ENCODE measurements at regions not wholly inside any gene's neighbourhood (a gene's known extent, or its start where the extent isn't known, plus 50 kb on each side); places are given as distances from the start of the nearest gene placed in this dataset.

DNA sequence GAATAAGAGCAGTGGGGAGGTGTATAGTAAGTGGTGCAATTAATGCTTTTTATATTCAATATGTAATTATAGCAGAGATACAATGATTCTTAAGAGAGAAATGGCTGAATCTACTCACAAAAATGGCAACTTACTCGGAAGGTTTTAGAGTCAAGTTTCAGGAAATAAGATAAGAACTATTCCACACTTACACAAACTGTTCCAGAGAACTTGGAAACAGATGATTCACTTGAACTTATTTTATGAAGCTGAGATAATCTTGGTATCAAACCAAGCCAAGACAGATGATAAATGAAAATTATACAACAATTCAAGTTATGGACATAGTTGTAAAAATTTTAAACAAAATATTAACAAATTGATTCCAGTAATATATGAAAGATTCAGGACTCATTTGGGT, 311.3 kb upstream of the HS3ST1 start:
- no peaks in the 10 kb centered on the region for H3F3A ChIP-seq (ENCODE audit: insufficient read depth, low read length, poor library complexity, severe bottlenecking)
- no peaks in the 10 kb centered on the region for H3K79me2 ChIP-seq (replicated peaks; ENCODE audit: insufficient read depth, low read length)
- no peaks in the 10 kb centered on the region for H4K20me1 ChIP-seq (ENCODE audit: insufficient read depth)
- H3K9ac ChIP-seq (ENCODE audit: low read length), result no peak overlapping the region
- no peaks in the 10 kb centered on the region for H3K9me2 ChIP-seq (ENCODE audit: insufficient read depth, low read length)
- H3K9me3 ChIP-seq (ENCODE audit: low read length), result no peaks in the 10 kb centered on the region
- H2AFZ ChIP-seq (ENCODE audit: low read depth, low read length), result no peak overlapping the region
- TF ChIP-seq SMC3 (conservative IDR thresholded peaks at IDR 0.05; ENCODE audit: poor library complexity), result no peak
- no peak for TF ChIP-seq MXI1 (conservative IDR thresholded peaks at IDR 0.05; ENCODE audit: poor library complexity, severe bottlenecking)
- TF ChIP-seq POLR2AphosphoS5 (IDR thresholded peaks at IDR 0.05), result no peak
- no peak for TF ChIP-seq RAD21 (conservative IDR thresholded peaks at IDR 0.05)
- TF ChIP-seq EZH2 (IDR thresholded peaks at IDR 0.05; ENCODE audit: borderline replicate concordance, insufficient read depth, low read length, poor library complexity, severe bottlenecking), result no peak
- no peak for TF ChIP-seq EP300 (conservative IDR thresholded peaks at IDR 0.05; ENCODE audit: poor library complexity, severe bottlenecking)
- TF ChIP-seq, protein P1, sequence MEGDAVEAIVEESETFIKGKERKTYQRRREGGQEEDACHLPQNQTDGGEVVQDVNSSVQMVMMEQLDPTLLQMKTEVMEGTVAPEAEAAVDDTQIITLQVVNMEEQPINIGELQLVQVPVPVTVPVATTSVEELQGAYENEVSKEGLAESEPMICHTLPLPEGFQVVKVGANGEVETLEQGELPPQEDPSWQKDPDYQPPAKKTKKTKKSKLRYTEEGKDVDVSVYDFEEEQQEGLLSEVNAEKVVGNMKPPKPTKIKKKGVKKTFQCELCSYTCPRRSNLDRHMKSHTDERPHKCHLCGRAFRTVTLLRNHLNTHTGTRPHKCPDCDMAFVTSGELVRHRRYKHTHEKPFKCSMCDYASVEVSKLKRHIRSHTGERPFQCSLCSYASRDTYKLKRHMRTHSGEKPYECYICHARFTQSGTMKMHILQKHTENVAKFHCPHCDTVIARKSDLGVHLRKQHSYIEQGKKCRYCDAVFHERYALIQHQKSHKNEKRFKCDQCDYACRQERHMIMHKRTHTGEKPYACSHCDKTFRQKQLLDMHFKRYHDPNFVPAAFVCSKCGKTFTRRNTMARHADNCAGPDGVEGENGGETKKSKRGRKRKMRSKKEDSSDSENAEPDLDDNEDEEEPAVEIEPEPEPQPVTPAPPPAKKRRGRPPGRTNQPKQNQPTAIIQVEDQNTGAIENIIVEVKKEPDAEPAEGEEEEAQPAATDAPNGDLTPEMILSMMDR (IDR thresholded peaks at IDR 0.05; ENCODE audit: poor library complexity, severe bottlenecking), result no peak
- TF ChIP-seq, protein P2, sequence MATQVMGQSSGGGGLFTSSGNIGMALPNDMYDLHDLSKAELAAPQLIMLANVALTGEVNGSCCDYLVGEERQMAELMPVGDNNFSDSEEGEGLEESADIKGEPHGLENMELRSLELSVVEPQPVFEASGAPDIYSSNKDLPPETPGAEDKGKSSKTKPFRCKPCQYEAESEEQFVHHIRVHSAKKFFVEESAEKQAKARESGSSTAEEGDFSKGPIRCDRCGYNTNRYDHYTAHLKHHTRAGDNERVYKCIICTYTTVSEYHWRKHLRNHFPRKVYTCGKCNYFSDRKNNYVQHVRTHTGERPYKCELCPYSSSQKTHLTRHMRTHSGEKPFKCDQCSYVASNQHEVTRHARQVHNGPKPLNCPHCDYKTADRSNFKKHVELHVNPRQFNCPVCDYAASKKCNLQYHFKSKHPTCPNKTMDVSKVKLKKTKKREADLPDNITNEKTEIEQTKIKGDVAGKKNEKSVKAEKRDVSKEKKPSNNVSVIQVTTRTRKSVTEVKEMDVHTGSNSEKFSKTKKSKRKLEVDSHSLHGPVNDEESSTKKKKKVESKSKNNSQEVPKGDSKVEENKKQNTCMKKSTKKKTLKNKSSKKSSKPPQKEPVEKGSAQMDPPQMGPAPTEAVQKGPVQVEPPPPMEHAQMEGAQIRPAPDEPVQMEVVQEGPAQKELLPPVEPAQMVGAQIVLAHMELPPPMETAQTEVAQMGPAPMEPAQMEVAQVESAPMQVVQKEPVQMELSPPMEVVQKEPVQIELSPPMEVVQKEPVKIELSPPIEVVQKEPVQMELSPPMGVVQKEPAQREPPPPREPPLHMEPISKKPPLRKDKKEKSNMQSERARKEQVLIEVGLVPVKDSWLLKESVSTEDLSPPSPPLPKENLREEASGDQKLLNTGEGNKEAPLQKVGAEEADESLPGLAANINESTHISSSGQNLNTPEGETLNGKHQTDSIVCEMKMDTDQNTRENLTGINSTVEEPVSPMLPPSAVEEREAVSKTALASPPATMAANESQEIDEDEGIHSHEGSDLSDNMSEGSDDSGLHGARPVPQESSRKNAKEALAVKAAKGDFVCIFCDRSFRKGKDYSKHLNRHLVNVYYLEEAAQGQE (IDR thresholded peaks at IDR 0.05; ENCODE audit: borderline replicate concordance), result no peak
- no peak for TF ChIP-seq TAF1 (IDR thresholded peaks at IDR 0.05; ENCODE audit: low read depth)
- no peak overlapping the region for H3K4me3 ChIP-seq (ENCODE audit: low read length)
- no peaks in the 10 kb centered on the region for H3K36me3 ChIP-seq (ENCODE audit: insufficient read depth, low read length)
- no peaks in the 10 kb centered on the region for H3K27me3 ChIP-seq (ENCODE audit: insufficient read depth, low read depth, low read length)
- no peak overlapping the region for H3K27ac ChIP-seq (ENCODE audit: low read length)
- H3K4me2 ChIP-seq (ENCODE audit: low read length), result no peak overlapping the region

DNA sequence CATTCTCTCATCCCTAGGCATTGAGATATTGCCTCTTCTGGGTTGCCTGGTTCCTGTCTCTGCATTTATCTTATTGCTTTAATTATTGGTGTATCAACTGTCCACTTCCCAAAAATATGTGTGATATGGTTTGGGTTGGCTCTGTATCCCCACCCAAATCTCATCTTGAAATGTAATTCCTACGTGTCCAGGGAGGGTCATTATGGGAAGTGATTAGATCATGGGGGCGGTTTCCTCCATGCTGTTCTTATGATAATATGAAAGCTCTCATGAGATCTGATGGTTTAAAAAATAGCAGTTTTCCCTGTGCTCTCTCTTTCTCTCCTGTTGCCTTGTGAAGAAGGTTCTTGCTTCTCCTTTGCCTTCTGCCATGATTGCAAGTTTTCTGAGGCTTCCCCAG, 308.3 kb upstream of the HS3ST1 start:
- TF ChIP-seq RAD21 (conservative IDR thresholded peaks at IDR 0.05), result no peak
- no peak for TF ChIP-seq EP300 (conservative IDR thresholded peaks at IDR 0.05; ENCODE audit: poor library complexity, severe bottlenecking)
- TF ChIP-seq, protein P2 (IDR thresholded peaks at IDR 0.05; ENCODE audit: borderline replicate concordance), result no peak
- TF ChIP-seq TAF1 (IDR thresholded peaks at IDR 0.05; ENCODE audit: low read depth), result no peak
- TF ChIP-seq EZH2 (IDR thresholded peaks at IDR 0.05; ENCODE audit: borderline replicate concordance, insufficient read depth, low read length, poor library complexity, severe bottlenecking), result no peak
- TF ChIP-seq, protein P1 (IDR thresholded peaks at IDR 0.05; ENCODE audit: poor library complexity, severe bottlenecking), result no peak
- no peak for TF ChIP-seq MXI1 (conservative IDR thresholded peaks at IDR 0.05; ENCODE audit: poor library complexity, severe bottlenecking)
- no peak for TF ChIP-seq POLR2AphosphoS5 (IDR thresholded peaks at IDR 0.05)
- TF ChIP-seq SMC3 (conservative IDR thresholded peaks at IDR 0.05; ENCODE audit: poor library complexity), result no peak
- Histone ChIP-seq H3K9me2 (ENCODE audit: insufficient read depth, low read length) (no peaks in the 10 kb centered on the region), H3K4me3 (ENCODE audit: low read length) (no peak overlapping the region), H2AFZ (ENCODE audit: low read depth, low read length) (no peak overlapping the region), H3F3A (ENCODE audit: insufficient read depth, low read length, poor library complexity, severe bottlenecking) (no peaks in the 10 kb centered on the region), H3K9me3 (ENCODE audit: low read length) (no peaks in the 10 kb centered on the region), H3K27ac (ENCODE audit: low read length) (no peak overlapping the region), H3K4me2 (ENCODE audit: low read length) (no peak overlapping the region), H3K36me3 (ENCODE audit: insufficient read depth, low read length) (no peaks in the 10 kb centered on the region), H4K20me1 (ENCODE audit: insufficient read depth) (no peaks in the 10 kb centered on the region), H3K27me3 (ENCODE audit: insufficient read depth, low read depth, low read length) (no peaks in the 10 kb centered on the region), H3K79me2 (replicated peaks; ENCODE audit: insufficient read depth, low read length) (no peaks in the 10 kb centered on the region), H3K9ac (ENCODE audit: low read length) (no peak overlapping the region)
